Testis (tissue), 2 donors: ENCODE measurements at regions not wholly inside any gene's neighbourhood (a gene's known extent, or its start where the extent isn't known, plus 50 kb on each side); places are given as distances from the start of the nearest gene placed in this dataset.
"Not testable (repeated sequence)": the region's sequence is repeated elsewhere in the genome, so short reads cannot be mapped to it uniquely, and the experiment has no call there.

Experiments used
- DNase-seq: peaks from one replicate; pipeline ENCODE4 v3.0.0-alpha.2; 2019
- H3K27ac ChIP-seq, 2 donors: fragments of 200-600 bp; sonication (generic); one replicate each; pipeline ENCODE4 v1.5.1; 2019
- H3K27me3 ChIP-seq: fragments of 200-600 bp; sonication (generic); one replicate; pipeline ENCODE4 v1.5.1; 2019
- H3K36me3 ChIP-seq: fragments of 200-600 bp; sonication (generic); one replicate; pipeline ENCODE4 v1.5.1; 2017; ENCODE audit warnings: low read depth; ENCODE audit errors: missing control alignments
- H3K4me1 ChIP-seq: fragments of 200-600 bp; sonication (generic); one replicate; pipeline ENCODE4 v1.5.1; 2019
- H3K4me3 ChIP-seq, 2 donors: fragments of 200-600 bp; sonication (generic); one replicate each; pipeline ENCODE4 v1.5.1; 2017 to 2019
- H3K9me3 ChIP-seq: fragments of 200-600 bp; sonication (generic); one replicate; pipeline ENCODE4 v1.5.1; 2017
- CTCF ChIP-seq, 3 experiments: fragments of 450-650 bp in 2 of 3; fragments of 200-600 bp in 1 of 3; sonication (generic) in 1 of 3; IDR thresholded peaks; one replicate each; pipeline ENCODE4 v1.5.1; 2016 to 2019; ENCODE audit warnings: antibody characterized with exemption in 3 of 3, mild to moderate bottlenecking in 2 of 3, moderate library complexity in 1 of 3
- POLR2A ChIP-seq: fragments of 450-650 bp; IDR thresholded peaks from one replicate; pipeline ENCODE4 v1.6.1; 2017; ENCODE audit warnings: antibody characterized with exemption, mild to moderate bottlenecking, moderate library complexity
- WGBS, 2 donors: methylation state at CpG; one replicate each; pipeline ENCODE4 v1.1.5; 2018; 5-methylcytosine and 5-hydroxymethylcytosine counted together
- intact Hi-C: fragments of 100-400 bp; cut with DNase I; formaldehyde crosslinking; loops from one replicate; pipeline ENCODE4 v1.15.1; 2023; ENCODE audit warnings: low total_unique reads

- no peaks in the 10 kb centered on the region for H3K9me3 ChIP-seq
- no peak for DNase-seq
- no peak overlapping the region for H3K27ac ChIP-seq
- no peak overlapping the region for H3K4me3 ChIP-seq
- 59 to 73% methylated on average over 4 of the region's 4 CpGs for WGBS, 2 donors
- H3K36me3 ChIP-seq, result no peaks in the 10 kb centered on the region
- no peaks in the 10 kb centered on the region for H3K4me1 ChIP-seq
- H3K27me3 ChIP-seq, result no peaks in the 10 kb centered on the region
- intact Hi-C loops, result no loop called here
- TF ChIP-seq CTCF (IDR thresholded peaks at IDR 0.05) (no peak), POLR2A (no peak)
Observed at GRCh38 chr16:51524070-51524469, 373.0 kb upstream of the SALL1 start.

- H3K27ac ChIP-seq, result no peak overlapping the region
- intact Hi-C loops, result no loop called here
- DNase-seq, result no peak
- H3K36me3 ChIP-seq, result no peaks in the 10 kb centered on the region
- no peaks in the 10 kb centered on the region for H3K27me3 ChIP-seq
- no peaks in the 10 kb centered on the region for H3K4me1 ChIP-seq
- 41 to 43% methylated on average over 3 of the region's 3 CpGs for WGBS, 2 donors
- no peaks in the 10 kb centered on the region for H3K9me3 ChIP-seq
- TF ChIP-seq CTCF (IDR thresholded peaks at IDR 0.05) (no peak), POLR2A (no peak)
- no peak overlapping the region for H3K4me3 ChIP-seq
Observed at GRCh38 chr16:51523400-51523799, 372.3 kb upstream of the SALL1 start.

DNA sequence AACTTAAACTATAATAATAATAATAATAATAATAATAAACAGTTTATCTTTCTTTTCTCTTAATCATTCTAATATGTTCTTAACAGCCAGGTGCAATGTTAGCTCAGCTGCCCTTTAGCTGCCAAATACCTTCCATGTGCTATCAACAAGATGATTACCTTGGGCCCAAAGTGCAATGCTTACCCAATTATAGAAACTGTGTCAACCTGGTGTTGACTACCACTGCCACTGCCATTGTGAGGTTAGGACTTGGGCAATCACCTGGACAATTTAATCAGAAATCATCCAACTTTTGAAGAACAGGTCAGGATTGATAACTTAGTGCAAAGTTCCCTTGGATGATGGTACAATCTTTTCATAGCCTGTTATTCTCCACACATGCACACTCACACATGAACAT lies 371.8 kb upstream of the SALL1 start:
- no peaks in the 10 kb centered on the region for H3K9me3 ChIP-seq
- H3K4me1 ChIP-seq, result no peaks in the 10 kb centered on the region
- H3K4me3 ChIP-seq, result no peak overlapping the region
- TF ChIP-seq CTCF (IDR thresholded peaks at IDR 0.05) (no peak), POLR2A (no peak)
- intact Hi-C loops, result no loop called here
- H3K36me3 ChIP-seq, result no peaks in the 10 kb centered on the region
- no peak for DNase-seq
- H3K27ac ChIP-seq, result no peak overlapping the region
- H3K27me3 ChIP-seq, result no peaks in the 10 kb centered on the region

- intact Hi-C loops, H3K9me3 ChIP-seq, DNase-seq, H3K27ac ChIP-seq, H3K36me3 ChIP-seq, H3K27me3 ChIP-seq, H3K4me1 ChIP-seq, H3K4me3 ChIP-seq: not testable (repeated sequence)
- WGBS, 2 donors, result 72 to 78% methylated on average over 4 of the region's 4 CpGs
Observed at GRCh38 chr16:51516960-51517359, 365.9 kb upstream of the SALL1 start.

DNA sequence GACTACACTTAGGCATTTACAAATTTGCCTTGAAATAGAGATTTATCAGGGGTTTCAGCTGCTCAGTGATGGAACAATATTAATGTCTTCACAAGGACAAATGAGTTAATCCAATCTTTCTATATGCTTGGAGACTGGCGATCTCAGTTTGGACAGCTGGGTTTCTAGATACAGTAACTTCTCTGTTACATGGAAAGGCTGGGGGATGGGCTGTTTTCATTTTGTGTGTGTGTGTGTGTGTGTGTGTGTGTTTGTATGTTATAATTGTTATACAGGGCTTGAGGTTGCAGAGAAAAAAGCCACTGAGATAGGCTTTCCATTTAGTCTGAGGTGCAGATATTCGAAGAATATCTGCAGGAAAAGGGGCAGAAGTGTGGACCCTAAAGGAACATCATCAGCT lies 359.3 kb upstream of the SALL1 start:
- intact Hi-C loops, result no loop called here
- TF ChIP-seq POLR2A, result no peak
- TF ChIP-seq CTCF (IDR thresholded peaks at IDR 0.05), result no peak

More for the DNA sequence above, 359.3 kb upstream of the SALL1 start:
- no peak for DNase-seq
- 65 to 69% methylated on average over 2 of the region's 2 CpGs for WGBS, 2 donors
- Histone ChIP-seq H3K9me3 (no peaks in the 10 kb centered on the region), H3K4me3 (no peak overlapping the region), H3K27ac (no peak overlapping the region), H3K27me3 (no peaks in the 10 kb centered on the region), H3K4me1 (no peaks in the 10 kb centered on the region), H3K36me3 (no peaks in the 10 kb centered on the region)
